8988T (cell line): ENCODE measurements at regions not wholly inside any gene's neighbourhood (a gene's known extent, or its start where the extent isn't known, plus 50 kb on each side); places are given as distances from the start of the nearest gene placed in this dataset.
"Not testable (repeated sequence)": the region's sequence is repeated elsewhere in the genome, so short reads cannot be mapped to it uniquely, and the experiment has no call there.

ENCODE experiments used
- DNase-seq: peaks from one replicate; pipeline ENCODE4 v3.0.0; 2011

GRCh38 chr13:44810061-44810840 is 179.0 kb downstream of the NUFIP1 start:
- no peak for DNase-seq

GRCh38 chr13:44809190-44809589 is 180.1 kb downstream of the NUFIP1 start:
- no peak for DNase-seq

GRCh38 chr13:44808185-44808584 is 181.1 kb downstream of the NUFIP1 start:
- DNase-seq = no peak

GRCh38 chr13:44807449-44808034 is 181.7 kb downstream of the NUFIP1 start:
- no peak for DNase-seq

GRCh38 chr13:44806826-44807225 is 182.4 kb downstream of the NUFIP1 start:
- no peak for DNase-seq

GRCh38 chr13:44805585-44805984 is 183.7 kb downstream of the NUFIP1 start:
- no peak for DNase-seq

GRCh38 chr13:44803390-44803789 is 185.9 kb downstream of the NUFIP1 start:
- no peak for DNase-seq

GRCh38 chr13:44802491-44802890 is 186.8 kb downstream of the NUFIP1 start:
- DNase-seq = no peak

- DNase-seq = no peak
These were observed 187.3 kb downstream of the NUFIP1 start for GRCh38 chr13:44801990-44802389.

GRCh38 chr13:44800626-44801025 is 188.6 kb downstream of the NUFIP1 start:
- DNase-seq = no peak

GRCh38 chr13:44797685-44798084 is 191.6 kb downstream of the NUFIP1 start:
- no peak for DNase-seq

GRCh38 chr13:44796597-44797490 is 192.4 kb downstream of the NUFIP1 start:
- no peak for DNase-seq

GRCh38 chr13:44796039-44796438 is 193.2 kb downstream of the NUFIP1 start:
- not testable (repeated sequence) for DNase-seq

GRCh38 chr13:44795176-44795575 is 194.1 kb downstream of the NUFIP1 start:
- DNase-seq = no peak

GRCh38 chr13:44792096-44792495 is 197.2 kb downstream of the NUFIP1 start:
- no peak for DNase-seq

- no peak for DNase-seq
These were observed 199.0 kb downstream of the NUFIP1 start for GRCh38 chr13:44790289-44790688.

GRCh38 chr13:44787617-44788016 is 201.7 kb downstream of the NUFIP1 start:
- no peak for DNase-seq

- no peak for DNase-seq
These were observed 202.5 kb downstream of the NUFIP1 start for GRCh38 chr13:44786756-44787155.

GRCh38 chr13:44785401-44785800 is 203.9 kb downstream of the NUFIP1 start:
- no peak for DNase-seq

- DNase-seq = no peak
These were observed 204.6 kb downstream of the NUFIP1 start for GRCh38 chr13:44784708-44785080.

- no peak for DNase-seq
These were observed 205.1 kb downstream of the NUFIP1 start for GRCh38 chr13:44783994-44784707.

- no peak for DNase-seq
These were observed 204.6 kb upstream of the TSC22D1 start for GRCh38 chr13:44780591-44781280.
